ENCODE measurements at regions not wholly inside any gene's neighbourhood (a gene's known extent, or its start where the extent isn't known, plus 50 kb on each side); places are given as distances from the start of the nearest gene placed in this dataset.

DNA sequence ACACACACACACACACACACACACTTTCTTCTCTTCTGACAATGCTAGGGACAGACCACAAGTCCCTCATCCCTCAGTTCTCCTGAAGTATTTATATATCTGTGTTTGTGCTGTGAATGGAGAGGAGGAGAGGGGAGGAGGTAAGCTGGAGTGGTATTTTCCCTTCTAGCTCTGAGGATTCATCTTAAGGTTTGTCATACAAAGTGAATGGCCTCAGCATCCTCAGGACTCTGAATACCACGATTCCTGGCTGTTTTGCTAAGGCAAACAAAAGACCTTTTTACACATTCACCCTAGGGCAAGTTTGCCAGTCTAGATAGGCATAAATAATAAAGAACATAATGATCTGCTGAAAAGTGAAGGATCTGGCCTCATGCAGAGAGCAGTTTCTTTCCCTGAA, 65.7 kb upstream of the CHMP2B start:
- no peak overlapping the region for H3K4me3 ChIP-seq (replicated peaks in 1 of 3; ENCODE audit: low read depth in 2 of 3, low read length in 3 of 3)
- Mint-ChIP-seq H3K9me3 (peaks cover 0 to 1% (median 0%) of the 10 kb centered on the region in 7 donors), H3K4me1 (no peaks in the 10 kb centered on the region), H3K4me3 (no peak overlapping the region), H3K36me3 (no peaks in the 10 kb centered on the region), H3K27me3 (ENCODE audit: low read depth in 3 of 3) (peaks cover 0 to 4% (median 2%) of the 10 kb centered on the region in 3 donors), H3K27ac (no peak overlapping the region)
- TF ChIP-seq, protein P1, sequence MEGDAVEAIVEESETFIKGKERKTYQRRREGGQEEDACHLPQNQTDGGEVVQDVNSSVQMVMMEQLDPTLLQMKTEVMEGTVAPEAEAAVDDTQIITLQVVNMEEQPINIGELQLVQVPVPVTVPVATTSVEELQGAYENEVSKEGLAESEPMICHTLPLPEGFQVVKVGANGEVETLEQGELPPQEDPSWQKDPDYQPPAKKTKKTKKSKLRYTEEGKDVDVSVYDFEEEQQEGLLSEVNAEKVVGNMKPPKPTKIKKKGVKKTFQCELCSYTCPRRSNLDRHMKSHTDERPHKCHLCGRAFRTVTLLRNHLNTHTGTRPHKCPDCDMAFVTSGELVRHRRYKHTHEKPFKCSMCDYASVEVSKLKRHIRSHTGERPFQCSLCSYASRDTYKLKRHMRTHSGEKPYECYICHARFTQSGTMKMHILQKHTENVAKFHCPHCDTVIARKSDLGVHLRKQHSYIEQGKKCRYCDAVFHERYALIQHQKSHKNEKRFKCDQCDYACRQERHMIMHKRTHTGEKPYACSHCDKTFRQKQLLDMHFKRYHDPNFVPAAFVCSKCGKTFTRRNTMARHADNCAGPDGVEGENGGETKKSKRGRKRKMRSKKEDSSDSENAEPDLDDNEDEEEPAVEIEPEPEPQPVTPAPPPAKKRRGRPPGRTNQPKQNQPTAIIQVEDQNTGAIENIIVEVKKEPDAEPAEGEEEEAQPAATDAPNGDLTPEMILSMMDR (IDR thresholded peaks at IDR 0.05), result no peak
- H4K20me1 ChIP-seq (ENCODE audit: insufficient read depth, low read length), result no peaks in the 10 kb centered on the region
- no peaks in the 10 kb centered on the region for H3K4me1 ChIP-seq (ENCODE audit: control insufficient read depth in 1 of 2, insufficient read depth in 2 of 2, low read length in 2 of 2)
- no peaks in the 10 kb centered on the region for H3K36me3 ChIP-seq (replicated peaks in 1 of 2; ENCODE audit: control insufficient read depth in 1 of 2, insufficient read depth in 2 of 2, low read length in 2 of 2)
- H3K27me3 ChIP-seq (ENCODE audit: control insufficient read depth in 2 of 2, insufficient read depth in 2 of 2, low read length in 2 of 2), result no peaks in the 10 kb centered on the region
- WGBS (ENCODE audit: insufficient coverage), result no CpG with 5 or more reads among the region's 1 CpG
- no peak overlapping the region for H3K27ac ChIP-seq (ENCODE audit: low read depth in 1 of 2, low read length in 2 of 2)
- DNase-seq, result no peak
- H3K4me2 ChIP-seq (replicated peaks; ENCODE audit: extremely low read depth, low read length, poor library complexity, severe bottlenecking), result no peak overlapping the region
- H2AFZ ChIP-seq (ENCODE audit: insufficient read depth, low read depth, low read length, poor library complexity, severe bottlenecking), result no peak overlapping the region
- H3K9ac ChIP-seq (ENCODE audit: insufficient read depth, low read length, poor library complexity, severe bottlenecking), result no peak overlapping the region
- H3K9me3 ChIP-seq (replicated peaks in 1 of 2; ENCODE audit: control insufficient read depth in 1 of 2, insufficient read depth in 1 of 2, low read length in 2 of 2), result no peaks in the 10 kb centered on the region
- no peaks in the 10 kb centered on the region for H3K79me2 ChIP-seq (ENCODE audit: insufficient read depth, low read length)
- intact Hi-C loops (cut with micrococcal nuclease), result no loop called here

DNA sequence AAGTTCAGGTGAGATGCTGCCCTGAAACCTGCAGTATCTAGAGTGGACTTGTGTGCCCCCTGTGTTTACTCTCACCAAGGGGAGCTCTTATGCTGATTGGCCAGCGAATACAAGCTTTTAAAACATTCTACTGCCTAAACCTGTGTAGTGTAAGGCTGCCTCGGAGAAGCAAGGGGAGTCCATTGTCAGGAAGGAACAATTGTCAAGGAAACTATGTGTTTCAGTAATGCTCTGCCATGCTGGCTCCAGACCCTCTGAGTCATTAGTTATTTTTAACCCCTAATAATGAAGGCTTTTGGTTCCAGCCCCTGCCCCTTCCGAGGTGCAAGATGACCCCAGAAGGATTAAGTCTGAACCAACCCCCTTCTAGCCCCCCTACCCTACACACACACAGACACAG, 66.1 kb upstream of the CHMP2B start:
- Mint-ChIP-seq H3K9me3 (peaks cover 0 to 1% (median 0%) of the 10 kb centered on the region in 7 donors), H3K27ac (no peak overlapping the region)
- 76% methylated on average over 3 of the region's 3 CpGs for WGBS (ENCODE audit: insufficient coverage)

More for the DNA sequence above, 66.1 kb upstream of the CHMP2B start:
- DNase-seq, result no peak
- no peak overlapping the region for H3K4me3 ChIP-seq (replicated peaks in 1 of 3; ENCODE audit: low read depth in 2 of 3, low read length in 3 of 3)
- H3K27me3 Mint-ChIP-seq (ENCODE audit: low read depth in 3 of 3), result peaks cover 0 to 4% (median 2%) of the 10 kb centered on the region in 3 donors
- H3K4me3 Mint-ChIP-seq, result no peak overlapping the region
- no peaks in the 10 kb centered on the region for H3K79me2 ChIP-seq (ENCODE audit: insufficient read depth, low read length)
- H3K36me3 ChIP-seq (replicated peaks in 1 of 2; ENCODE audit: control insufficient read depth in 1 of 2, insufficient read depth in 2 of 2, low read length in 2 of 2), result no peaks in the 10 kb centered on the region
- intact Hi-C loops (cut with micrococcal nuclease), result no loop called here
- H3K9ac ChIP-seq (ENCODE audit: insufficient read depth, low read length, poor library complexity, severe bottlenecking), result no peak overlapping the region
- no peaks in the 10 kb centered on the region for H3K27me3 ChIP-seq (ENCODE audit: control insufficient read depth in 2 of 2, insufficient read depth in 2 of 2, low read length in 2 of 2)
- no peaks in the 10 kb centered on the region for H3K4me1 ChIP-seq (ENCODE audit: control insufficient read depth in 1 of 2, insufficient read depth in 2 of 2, low read length in 2 of 2)
- no peaks in the 10 kb centered on the region for H3K9me3 ChIP-seq (replicated peaks in 1 of 2; ENCODE audit: control insufficient read depth in 1 of 2, insufficient read depth in 1 of 2, low read length in 2 of 2)
- H3K4me2 ChIP-seq (replicated peaks; ENCODE audit: extremely low read depth, low read length, poor library complexity, severe bottlenecking), result no peak overlapping the region
- H3K36me3 Mint-ChIP-seq, result no peaks in the 10 kb centered on the region
- no peaks in the 10 kb centered on the region for H4K20me1 ChIP-seq (ENCODE audit: insufficient read depth, low read length)
- H3K27ac ChIP-seq (ENCODE audit: low read depth in 1 of 2, low read length in 2 of 2), result no peak overlapping the region
- H2AFZ ChIP-seq (ENCODE audit: insufficient read depth, low read depth, low read length, poor library complexity, severe bottlenecking), result no peak overlapping the region
- TF ChIP-seq, protein P1 (IDR thresholded peaks at IDR 0.05), result no peak
- no peaks in the 10 kb centered on the region for H3K4me1 Mint-ChIP-seq

Measured in CD14-positive monocyte (primary cell).